Nephron progenitor cell (in vitro differentiated cells): ENCODE measurements at regions not wholly inside any gene's neighbourhood (a gene's known extent, or its start where the extent isn't known, plus 50 kb on each side); places are given as distances from the start of the nearest gene placed in this dataset.

Experiments
- DNase-seq: peaks from one replicate; pipeline ENCODE4 v3.0.0; 2021
- H3K27ac Mint-ChIP-seq: 2 replicates; pipeline ENCODE4 v1.8.0; 2021; ENCODE audit warnings: mild to moderate bottlenecking, moderate library complexity, mixed read lengths
- H3K27me3 Mint-ChIP-seq: 2 replicates; pipeline ENCODE4 v1.8.0; 2021; ENCODE audit warnings: mild to moderate bottlenecking, low read depth, mixed read lengths; ENCODE audit not compliant: poor library complexity
- H3K36me3 Mint-ChIP-seq: 2 replicates; pipeline ENCODE4 v1.8.0; 2021; ENCODE audit warnings: low read depth, mixed read lengths
- H3K4me1 Mint-ChIP-seq: 2 replicates; pipeline ENCODE4 v1.8.0; 2021; ENCODE audit warnings: mixed read lengths
- H3K4me3 Mint-ChIP-seq: 2 replicates; pipeline ENCODE4 v1.8.0; 2021; ENCODE audit warnings: mild to moderate bottlenecking, moderate library complexity, mixed read lengths
- H3K9me3 Mint-ChIP-seq: 2 replicates; pipeline ENCODE4 v1.8.0; 2021; ENCODE audit warnings: mild to moderate bottlenecking, moderate library complexity, mixed read lengths
- CTCF ChIP-seq: fragments of 200-600 bp; sonication (generic); IDR thresholded peaks from 2 replicates; pipeline ENCODE4 v1.5.0; 2021; ENCODE audit warnings: antibody characterized with exemption

GRCh38 chr15:94704946-94705345 is 473.6 kb downstream of the MCTP2 start:
- Mint-ChIP-seq H3K36me3 (no peaks in the 10 kb centered on the region), H3K27me3 (peaks cover 5% of the 10 kb centered on the region), H3K9me3 (peaks cover 16% of the 10 kb centered on the region), H3K27ac (no peak overlapping the region), H3K4me1 (peaks cover 4% of the 10 kb centered on the region), H3K4me3 (no peak overlapping the region)
- DNase-seq: no peak
- no peak for TF ChIP-seq CTCF

- no peak overlapping the region for H3K4me3 Mint-ChIP-seq
- H3K27me3 Mint-ChIP-seq: peaks cover 3% of the 10 kb centered on the region
- H3K27ac Mint-ChIP-seq: no peak overlapping the region
- no peak for DNase-seq
- no peak for TF ChIP-seq CTCF
- peaks cover 16% of the 10 kb centered on the region for H3K9me3 Mint-ChIP-seq
- peaks cover 4% of the 10 kb centered on the region for H3K4me1 Mint-ChIP-seq
- no peaks in the 10 kb centered on the region for H3K36me3 Mint-ChIP-seq
These were observed 478.0 kb downstream of the MCTP2 start for GRCh38 chr15:94709319-94709718.

DNA sequence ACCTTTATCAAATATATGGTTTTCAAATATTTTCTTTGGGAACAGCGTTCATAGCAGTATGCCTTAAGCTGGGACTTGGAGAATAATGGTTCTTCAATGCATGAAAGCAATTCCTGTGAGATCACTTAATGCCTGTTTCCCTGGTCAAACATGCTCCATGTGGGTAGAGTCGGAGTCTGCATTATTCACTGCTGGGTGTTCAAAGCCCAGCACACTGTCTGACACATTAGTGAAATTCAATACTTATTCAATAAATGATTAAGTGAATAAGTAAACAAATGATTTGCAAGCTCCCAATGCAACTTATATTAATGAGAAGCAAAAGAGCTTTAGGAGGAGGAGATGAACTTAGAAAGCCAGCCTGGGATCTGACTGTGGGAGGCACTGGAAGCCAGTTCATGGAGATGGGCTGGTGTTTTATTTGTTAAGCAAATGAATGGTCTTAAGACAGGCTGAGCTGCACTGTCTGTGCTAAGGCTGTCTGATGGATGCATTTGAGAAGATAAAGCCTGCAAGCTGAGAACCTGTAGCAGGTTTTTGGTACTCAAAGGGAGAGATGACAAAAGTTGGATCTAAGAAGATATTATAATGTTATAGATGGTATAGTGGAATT is 490.8 kb downstream of the MCTP2 start:
- Mint-ChIP-seq H3K36me3 (no peaks in the 10 kb centered on the region), H3K27me3 (peaks cover 15% of the 10 kb centered on the region), H3K27ac (no peak overlapping the region), H3K9me3 (peaks cover 3% of the 10 kb centered on the region), H3K4me1 (peaks cover under 1% of the 10 kb centered on the region), H3K4me3 (no peak overlapping the region)
- no peak for DNase-seq
- no peak for TF ChIP-seq CTCF

DNA sequence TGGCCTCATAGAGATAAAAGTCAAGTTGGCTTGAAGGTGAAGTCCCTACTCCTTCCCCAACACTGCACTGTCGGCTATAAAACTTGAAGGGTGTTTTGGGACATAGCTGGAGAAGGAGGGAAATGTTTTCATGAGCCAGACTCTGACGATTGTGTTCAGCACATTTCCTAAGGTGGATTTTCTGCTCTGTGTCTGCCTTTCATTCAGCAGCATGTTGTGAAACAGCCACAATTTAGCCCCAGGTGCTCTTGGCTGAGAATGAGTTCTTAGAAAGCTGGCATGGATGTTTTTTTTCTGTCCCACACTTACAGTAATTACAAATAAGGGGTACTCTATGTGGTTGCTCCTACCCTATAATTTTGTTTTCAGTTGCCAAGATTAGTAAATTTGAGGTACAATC is 492.4 kb downstream of the MCTP2 start:
- TF ChIP-seq CTCF: no peak
- H3K9me3 Mint-ChIP-seq: peaks cover 3% of the 10 kb centered on the region
- H3K27ac Mint-ChIP-seq: no peak overlapping the region
- DNase-seq: no peak
- no peaks in the 10 kb centered on the region for H3K36me3 Mint-ChIP-seq
- peaks cover 17% of the 10 kb centered on the region for H3K4me1 Mint-ChIP-seq
- H3K4me3 Mint-ChIP-seq: no peak overlapping the region
- H3K27me3 Mint-ChIP-seq: peaks cover 23% of the 10 kb centered on the region

GRCh38 chr15:94731286-94731685 is 499.9 kb downstream of the MCTP2 start:
- H3K4me1 Mint-ChIP-seq: peaks cover 22% of the 10 kb centered on the region
- no peaks in the 10 kb centered on the region for H3K9me3 Mint-ChIP-seq
- no peaks in the 10 kb centered on the region for H3K36me3 Mint-ChIP-seq
- TF ChIP-seq CTCF: no peak
- H3K27me3 Mint-ChIP-seq: peaks cover 20% of the 10 kb centered on the region
- no peak overlapping the region for H3K27ac Mint-ChIP-seq
- no peak for DNase-seq
- no peak overlapping the region for H3K4me3 Mint-ChIP-seq

DNA sequence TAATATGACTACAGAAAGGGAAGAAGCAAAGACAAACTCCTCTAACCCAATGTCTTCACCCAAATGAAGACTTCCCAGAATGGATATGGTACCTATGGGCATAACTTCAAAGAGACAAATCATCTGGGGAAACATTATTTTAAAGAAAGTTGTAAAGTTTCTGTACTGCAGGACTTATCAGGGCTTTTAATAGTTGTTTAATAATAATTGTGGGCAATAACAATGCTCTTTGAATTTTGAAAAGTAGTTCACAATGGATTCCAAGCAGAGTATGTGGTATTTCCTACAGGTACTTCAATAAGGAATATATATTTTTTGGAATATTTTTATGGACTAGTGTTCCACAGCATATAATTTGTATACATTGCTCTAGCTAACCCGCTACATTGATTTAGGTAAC is 503.1 kb downstream of the MCTP2 start:
- H3K9me3 Mint-ChIP-seq: no peaks in the 10 kb centered on the region
- no peak for DNase-seq
- peaks cover 5% of the 10 kb centered on the region for H3K27me3 Mint-ChIP-seq
- TF ChIP-seq CTCF: no peak
- no peaks in the 10 kb centered on the region for H3K36me3 Mint-ChIP-seq
- H3K4me1 Mint-ChIP-seq: peaks cover 18% of the 10 kb centered on the region
- H3K4me3 Mint-ChIP-seq: no peak overlapping the region
- no peak overlapping the region for H3K27ac Mint-ChIP-seq
